Nephron (organoid): ENCODE measurements at regions not wholly inside any gene's neighbourhood (a gene's known extent, or its start where the extent isn't known, plus 50 kb on each side); places are given as distances from the start of the nearest gene placed in this dataset.

Source experiments
- H3K27ac Mint-ChIP-seq, 3 experiments: 2 replicates each; pipeline ENCODE4 v1.8.0; 2020; ENCODE audit warnings: mixed read lengths in 3 of 3, mild to moderate bottlenecking in 2 of 3, moderate library complexity in 1 of 3
- H3K27me3 Mint-ChIP-seq: 2 replicates; pipeline ENCODE4 v1.8.0; 2021; ENCODE audit warnings: low read depth, mild to moderate bottlenecking, moderate library complexity, mixed read lengths
- H3K36me3 Mint-ChIP-seq: 2 replicates; pipeline ENCODE4 v1.8.0; 2020; ENCODE audit warnings: low read depth, mixed read lengths
- H3K4me1 Mint-ChIP-seq: 2 replicates; pipeline ENCODE4 v1.8.0; 2020; ENCODE audit warnings: mixed read lengths
- H3K4me3 Mint-ChIP-seq, 3 experiments: 2 replicates each; pipeline ENCODE4 v1.8.0; 2020; ENCODE audit warnings: mild to moderate bottlenecking in 3 of 3, mixed read lengths in 3 of 3, moderate library complexity in 2 of 3
- H3K9me3 Mint-ChIP-seq: 2 replicates; pipeline ENCODE4 v1.8.0; 2020; ENCODE audit warnings: mixed read lengths
- TF ChIP-seq, protein P1 (sequence below), 3 experiments: fragments of 200-600 bp; sonication (generic); IDR thresholded peaks; one replicate each; pipeline ENCODE4 v1.5.0; 2021; ENCODE audit warnings: antibody characterized with exemption in 3 of 3; ENCODE audit not compliant: unreplicated experiment in 3 of 3

GRCh38 chr15:100762913-100763834 is 116.5 kb upstream of the ALDH1A3 start:
- H3K4me3 Mint-ChIP-seq = no peak overlapping the region
- H3K9me3 Mint-ChIP-seq = no peaks in the 10 kb centered on the region

GRCh38 chr15:100763835-100764750 is 115.5 kb upstream of the ALDH1A3 start:
- Mint-ChIP-seq H3K4me1 (peaks cover 53% of the 10 kb centered on the region), H3K27me3 (peaks cover 12% of the 10 kb centered on the region), H3K4me3 (no peak overlapping the region), H3K36me3 (no peaks in the 10 kb centered on the region), H3K9me3 (no peaks in the 10 kb centered on the region), H3K27ac (peak overlapping the region in 2 of 3 experiments; percentile 85 to 95)
- TF ChIP-seq, protein P1, sequence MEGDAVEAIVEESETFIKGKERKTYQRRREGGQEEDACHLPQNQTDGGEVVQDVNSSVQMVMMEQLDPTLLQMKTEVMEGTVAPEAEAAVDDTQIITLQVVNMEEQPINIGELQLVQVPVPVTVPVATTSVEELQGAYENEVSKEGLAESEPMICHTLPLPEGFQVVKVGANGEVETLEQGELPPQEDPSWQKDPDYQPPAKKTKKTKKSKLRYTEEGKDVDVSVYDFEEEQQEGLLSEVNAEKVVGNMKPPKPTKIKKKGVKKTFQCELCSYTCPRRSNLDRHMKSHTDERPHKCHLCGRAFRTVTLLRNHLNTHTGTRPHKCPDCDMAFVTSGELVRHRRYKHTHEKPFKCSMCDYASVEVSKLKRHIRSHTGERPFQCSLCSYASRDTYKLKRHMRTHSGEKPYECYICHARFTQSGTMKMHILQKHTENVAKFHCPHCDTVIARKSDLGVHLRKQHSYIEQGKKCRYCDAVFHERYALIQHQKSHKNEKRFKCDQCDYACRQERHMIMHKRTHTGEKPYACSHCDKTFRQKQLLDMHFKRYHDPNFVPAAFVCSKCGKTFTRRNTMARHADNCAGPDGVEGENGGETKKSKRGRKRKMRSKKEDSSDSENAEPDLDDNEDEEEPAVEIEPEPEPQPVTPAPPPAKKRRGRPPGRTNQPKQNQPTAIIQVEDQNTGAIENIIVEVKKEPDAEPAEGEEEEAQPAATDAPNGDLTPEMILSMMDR (IDR thresholded peaks at IDR 0.05; ENCODE audit: unreplicated experiment in 3 of 3) = no peak

More at GRCh38 chr15:100762913-100763834, 116.5 kb upstream of the ALDH1A3 start:
- TF ChIP-seq, protein P1 (IDR thresholded peaks at IDR 0.05; ENCODE audit: unreplicated experiment in 3 of 3) = no peak
- Mint-ChIP-seq H3K27ac (peak overlapping the region in 2 of 3 experiments; percentile 16 to 82), H3K27me3 (peaks cover 12% of the 10 kb centered on the region), H3K36me3 (no peaks in the 10 kb centered on the region), H3K4me1 (peaks cover 58% of the 10 kb centered on the region)

GRCh38 chr15:100764778-100765466 is 114.7 kb upstream of the ALDH1A3 start:
- H3K4me3 Mint-ChIP-seq = peak overlapping the region in 1 of 3 experiments; percentile 23

DNA sequence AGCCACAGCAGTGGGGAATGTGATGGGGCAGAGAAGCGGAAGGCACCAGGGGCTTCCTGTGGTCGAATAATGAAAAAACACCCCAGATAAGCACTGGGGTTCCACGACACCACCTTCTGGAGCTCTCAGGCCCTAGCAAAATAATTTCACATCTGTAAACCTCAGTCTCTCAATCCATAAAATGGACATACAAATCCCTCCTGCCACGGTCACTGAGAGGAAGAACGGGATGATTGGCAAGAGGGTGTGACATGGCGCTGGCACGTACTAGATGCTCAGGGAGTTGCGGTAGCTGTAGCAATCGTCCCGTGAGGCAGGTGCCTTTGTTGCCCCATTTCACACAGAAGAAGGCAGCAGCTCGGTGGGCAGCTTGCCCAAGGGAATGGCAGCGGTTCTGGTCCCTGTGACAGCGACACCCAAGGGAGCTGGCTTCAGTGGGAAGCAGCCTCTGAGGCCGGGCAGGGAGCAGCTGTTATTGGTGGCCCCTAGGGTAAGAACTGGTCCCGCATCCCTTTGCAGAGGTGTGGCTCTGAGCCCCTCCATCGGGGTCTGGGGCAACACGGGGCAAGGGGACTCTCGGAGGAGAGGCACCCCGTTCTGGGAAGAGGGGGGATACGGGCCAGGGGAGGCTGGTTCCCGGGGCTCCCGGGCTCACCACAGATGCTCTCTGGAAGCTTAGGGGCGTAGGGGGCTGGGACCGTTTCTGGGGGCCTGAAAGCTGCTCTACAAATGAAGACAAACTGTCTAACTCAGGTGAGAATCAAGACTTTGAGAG is 114.0 kb upstream of the ALDH1A3 start:
- peak overlapping the region in 1 of 3 experiments; percentile 44 for H3K4me3 Mint-ChIP-seq
- no peaks in the 10 kb centered on the region for H3K36me3 Mint-ChIP-seq
- H3K27me3 Mint-ChIP-seq = peaks cover 12% of the 10 kb centered on the region
- TF ChIP-seq, protein P1 (IDR thresholded peaks at IDR 0.05; ENCODE audit: unreplicated experiment in 3 of 3) = no peak
- peak overlapping the region; percentile 48 to 95 (median 85) for H3K27ac Mint-ChIP-seq
- no peaks in the 10 kb centered on the region for H3K9me3 Mint-ChIP-seq
- H3K4me1 Mint-ChIP-seq = peaks cover 47% of the 10 kb centered on the region

More at GRCh38 chr15:100764778-100765466, 114.7 kb upstream of the ALDH1A3 start:
- Mint-ChIP-seq H3K9me3 (no peaks in the 10 kb centered on the region), H3K36me3 (no peaks in the 10 kb centered on the region), H3K4me1 (peaks cover 46% of the 10 kb centered on the region), H3K27ac (peak overlapping the region; percentile 28 to 95 (median 85)), H3K27me3 (peaks cover 12% of the 10 kb centered on the region)
- TF ChIP-seq, protein P1 (IDR thresholded peaks at IDR 0.05; ENCODE audit: unreplicated experiment in 3 of 3) = no peak
